ENCODE measurements at regions not wholly inside any gene's neighbourhood (a gene's known extent, or its start where the extent isn't known, plus 50 kb on each side); places are given as distances from the start of the nearest gene placed in this dataset.

- Histone ChIP-seq H3K27me3 (no peaks in the 10 kb centered on the region), H3K4me1 (no peaks in the 10 kb centered on the region), H3K9me3 (no peaks in the 10 kb centered on the region), H3K36me3 (no peaks in the 10 kb centered on the region), H3K4me3 (no peak overlapping the region), H3K27ac (no peak overlapping the region)
- WGBS, 5 donors = 68 to 96% (median 85%) methylated on average over 2 of the region's 2 CpGs
- TF ChIP-seq, protein P1, sequence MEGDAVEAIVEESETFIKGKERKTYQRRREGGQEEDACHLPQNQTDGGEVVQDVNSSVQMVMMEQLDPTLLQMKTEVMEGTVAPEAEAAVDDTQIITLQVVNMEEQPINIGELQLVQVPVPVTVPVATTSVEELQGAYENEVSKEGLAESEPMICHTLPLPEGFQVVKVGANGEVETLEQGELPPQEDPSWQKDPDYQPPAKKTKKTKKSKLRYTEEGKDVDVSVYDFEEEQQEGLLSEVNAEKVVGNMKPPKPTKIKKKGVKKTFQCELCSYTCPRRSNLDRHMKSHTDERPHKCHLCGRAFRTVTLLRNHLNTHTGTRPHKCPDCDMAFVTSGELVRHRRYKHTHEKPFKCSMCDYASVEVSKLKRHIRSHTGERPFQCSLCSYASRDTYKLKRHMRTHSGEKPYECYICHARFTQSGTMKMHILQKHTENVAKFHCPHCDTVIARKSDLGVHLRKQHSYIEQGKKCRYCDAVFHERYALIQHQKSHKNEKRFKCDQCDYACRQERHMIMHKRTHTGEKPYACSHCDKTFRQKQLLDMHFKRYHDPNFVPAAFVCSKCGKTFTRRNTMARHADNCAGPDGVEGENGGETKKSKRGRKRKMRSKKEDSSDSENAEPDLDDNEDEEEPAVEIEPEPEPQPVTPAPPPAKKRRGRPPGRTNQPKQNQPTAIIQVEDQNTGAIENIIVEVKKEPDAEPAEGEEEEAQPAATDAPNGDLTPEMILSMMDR (IDR thresholded peaks at IDR 0.05) = no peak
- TF ChIP-seq EP300 (IDR thresholded peaks at IDR 0.05) = no peak
- no peak for TF ChIP-seq POLR2AphosphoS5 (IDR thresholded peaks at IDR 0.05)
- TF ChIP-seq POLR2A (IDR thresholded peaks at IDR 0.05) = no peak
- intact Hi-C loops (cut with DNase I; ENCODE audit: low total_unique reads) = no loop called here
- no peak for DNase-seq
These were observed 441.4 kb downstream of the COL12A1 start for GRCh38 chr6:74764486-74764885.

GRCh38 chr6:74762841-74763240, 443.0 kb downstream of the COL12A1 start:
- WGBS, 5 donors = 48 to 67% (median 56%) methylated on average over 2 of the region's 2 CpGs
- Histone ChIP-seq H3K4me1 (peaks cover 0 to 5% (median 1%) of the 10 kb centered on the region in 4 donors), H3K9me3 (no peaks in the 10 kb centered on the region), H3K4me3 (no peak overlapping the region), H3K36me3 (no peaks in the 10 kb centered on the region), H3K27ac (no peak overlapping the region), H3K27me3 (no peaks in the 10 kb centered on the region)
- no peak for DNase-seq
- intact Hi-C loops (cut with DNase I; ENCODE audit: low total_unique reads) = no loop called here
- TF ChIP-seq, protein P1 (IDR thresholded peaks at IDR 0.05) = no peak
- TF ChIP-seq POLR2AphosphoS5 (IDR thresholded peaks at IDR 0.05) (no peak), EP300 (IDR thresholded peaks at IDR 0.05) (no peak), POLR2A (IDR thresholded peaks at IDR 0.05) (no peak)

GRCh38 chr6:74757813-74758212, 448.0 kb downstream of the COL12A1 start:
- Histone ChIP-seq H3K27ac (no peak overlapping the region), H3K4me1 (peaks cover 0 to 9% (median 2%) of the 10 kb centered on the region in 4 donors), H3K36me3 (no peaks in the 10 kb centered on the region), H3K4me3 (no peak overlapping the region), H3K27me3 (no peaks in the 10 kb centered on the region), H3K9me3 (no peaks in the 10 kb centered on the region)
- no peak for DNase-seq
- no peak for TF ChIP-seq EP300 (IDR thresholded peaks at IDR 0.05)
- TF ChIP-seq, protein P1 (IDR thresholded peaks at IDR 0.05) = no peak
- no peak for TF ChIP-seq POLR2A (IDR thresholded peaks at IDR 0.05)
- TF ChIP-seq POLR2AphosphoS5 (IDR thresholded peaks at IDR 0.05) = no peak
- 15 to 39% (median 28%) methylated on average over 1 of the region's 1 CpG for WGBS, 5 donors
- intact Hi-C loops (cut with DNase I; ENCODE audit: low total_unique reads) = no loop called here

GRCh38 chr6:74756923-74757322, 448.9 kb downstream of the COL12A1 start:
- peaks cover 0 to 9% (median 2%) of the 10 kb centered on the region in 4 donors for H3K4me1 ChIP-seq
- 70 to 93% (median 90%) methylated on average over 2 of the region's 2 CpGs for WGBS, 5 donors
- no peaks in the 10 kb centered on the region for H3K27me3 ChIP-seq
- H3K27ac ChIP-seq = no peak overlapping the region
- H3K4me3 ChIP-seq = no peak overlapping the region
- H3K9me3 ChIP-seq = no peaks in the 10 kb centered on the region
- TF ChIP-seq EP300 (IDR thresholded peaks at IDR 0.05) = no peak
- TF ChIP-seq, protein P1 (IDR thresholded peaks at IDR 0.05) = no peak
- TF ChIP-seq POLR2A (IDR thresholded peaks at IDR 0.05) = no peak
- TF ChIP-seq POLR2AphosphoS5 (IDR thresholded peaks at IDR 0.05) = no peak
- intact Hi-C loops (cut with DNase I; ENCODE audit: low total_unique reads) = no loop called here
- H3K36me3 ChIP-seq = no peaks in the 10 kb centered on the region
- DNase-seq = no peak

Measured in stomach (tissue), 8 donors.